IMR-90 (cell line): ENCODE measurements at regions not wholly inside any gene's neighbourhood (a gene's known extent, or its start where the extent isn't known, plus 50 kb on each side); places are given as distances from the start of the nearest gene placed in this dataset.

ENCODE experiments used
- CEBPB ChIP-seq: IDR thresholded peaks from 2 replicates; pipeline ENCODE4 v1.6.1; 2012; ENCODE audit warnings: low read depth, low read length, improper control_type of control experiment
- CHD1 ChIP-seq: IDR thresholded peaks from 2 replicates; pipeline ENCODE4 v1.6.1; 2012; ENCODE audit warnings: low read depth, low read length, improper control_type of control experiment
- MAFK ChIP-seq: IDR thresholded peaks from 2 replicates; pipeline ENCODE4 v1.6.1; 2012; ENCODE audit warnings: low read depth, low read length, improper control_type of control experiment
- MAZ ChIP-seq: IDR thresholded peaks from 2 replicates; pipeline ENCODE4 v1.6.1; 2012; ENCODE audit warnings: low read depth, mild to moderate bottlenecking, low read length, improper control_type of control experiment, moderate library complexity, borderline replicate concordance
- MXI1 ChIP-seq: IDR thresholded peaks from 2 replicates; pipeline ENCODE4 v1.6.1; 2012; ENCODE audit warnings: low read depth, mild to moderate bottlenecking, low read length, moderate library complexity, borderline replicate concordance
- NFE2L2 ChIP-seq: fragments of 150-350 bp; IDR thresholded peaks from 2 replicates; pipeline ENCODE4 v1.6.1; 2016; ENCODE audit warnings: low read depth, mild to moderate bottlenecking, low read length
- POLR2A ChIP-seq: IDR thresholded peaks from 2 replicates; pipeline ENCODE4 v1.6.1; 2012; ENCODE audit warnings: mild to moderate bottlenecking, low read depth, low read length
- RAD21 ChIP-seq: IDR thresholded peaks from 2 replicates; pipeline ENCODE4 v1.6.1; 2012; ENCODE audit warnings: low read length, improper control_type of control experiment
- RCOR1 ChIP-seq: IDR thresholded peaks from 2 replicates; pipeline ENCODE4 v1.6.1; 2012; ENCODE audit warnings: mild to moderate bottlenecking, low read length, improper control_type of control experiment; ENCODE audit not compliant: insufficient replicate concordance
- RFX5 ChIP-seq: IDR thresholded peaks from 2 replicates; pipeline ENCODE4 v1.8.0; 2012; ENCODE audit warnings: low read depth, mild to moderate bottlenecking, low read length, moderate library complexity
- SMC3 ChIP-seq: fragments of 150-350 bp; IDR thresholded peaks from 2 replicates; pipeline ENCODE4 v1.6.1; 2016; ENCODE audit warnings: low read depth, mild to moderate bottlenecking, antibody characterized with exemption, low read length, moderate library complexity
- TF ChIP-seq, protein P1 (sequence below): conservative IDR thresholded peaks from 2 replicates; pipeline ENCODE4 v1.5.1; 2012; ENCODE audit warnings: mild to moderate bottlenecking, low read depth, low read length, improper control_type of control experiment
- TF ChIP-seq, protein P2 (sequence below): fragments of 150-350 bp; IDR thresholded peaks from 2 replicates; pipeline ENCODE4 v1.6.1; 2016; ENCODE audit warnings: low read depth, mild to moderate bottlenecking, low read length, moderate library complexity, borderline replicate concordance
- TF ChIP-seq, protein P3 (sequence below): fragments of 150-350 bp; IDR thresholded peaks from 2 replicates; pipeline ENCODE4 v1.6.1; 2017; ENCODE audit warnings: mild to moderate bottlenecking, antibody characterized with exemption, low read length, low read depth

DNA sequence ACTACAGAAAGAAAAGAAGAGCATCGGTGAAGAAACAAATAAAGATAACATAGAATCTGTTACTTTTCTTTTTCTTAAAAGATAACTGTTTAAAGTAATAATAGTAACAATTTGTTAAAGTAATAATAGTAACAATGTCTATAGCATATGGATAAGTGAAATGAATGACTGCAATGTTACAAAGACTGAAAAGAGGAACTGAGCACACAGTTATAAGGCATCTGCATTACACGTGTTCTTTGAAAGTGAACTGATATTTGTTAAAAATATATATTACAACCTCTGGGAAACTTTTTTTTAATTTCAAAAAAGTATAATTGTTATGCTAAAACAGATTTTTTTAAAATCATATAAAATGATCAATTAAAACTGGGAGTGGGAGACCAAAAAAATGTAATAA is 88.4 kb upstream of the FST start:
- TF ChIP-seq POLR2A (no peak), CEBPB (no peak), SMC3 (no peak), MXI1 (no peak), MAFK (no peak), RAD21 (no peak), CHD1 (no peak), NFE2L2 (no peak), MAZ (no peak), RFX5 (no peak), RCOR1 (no peak)
- TF ChIP-seq, protein P1, sequence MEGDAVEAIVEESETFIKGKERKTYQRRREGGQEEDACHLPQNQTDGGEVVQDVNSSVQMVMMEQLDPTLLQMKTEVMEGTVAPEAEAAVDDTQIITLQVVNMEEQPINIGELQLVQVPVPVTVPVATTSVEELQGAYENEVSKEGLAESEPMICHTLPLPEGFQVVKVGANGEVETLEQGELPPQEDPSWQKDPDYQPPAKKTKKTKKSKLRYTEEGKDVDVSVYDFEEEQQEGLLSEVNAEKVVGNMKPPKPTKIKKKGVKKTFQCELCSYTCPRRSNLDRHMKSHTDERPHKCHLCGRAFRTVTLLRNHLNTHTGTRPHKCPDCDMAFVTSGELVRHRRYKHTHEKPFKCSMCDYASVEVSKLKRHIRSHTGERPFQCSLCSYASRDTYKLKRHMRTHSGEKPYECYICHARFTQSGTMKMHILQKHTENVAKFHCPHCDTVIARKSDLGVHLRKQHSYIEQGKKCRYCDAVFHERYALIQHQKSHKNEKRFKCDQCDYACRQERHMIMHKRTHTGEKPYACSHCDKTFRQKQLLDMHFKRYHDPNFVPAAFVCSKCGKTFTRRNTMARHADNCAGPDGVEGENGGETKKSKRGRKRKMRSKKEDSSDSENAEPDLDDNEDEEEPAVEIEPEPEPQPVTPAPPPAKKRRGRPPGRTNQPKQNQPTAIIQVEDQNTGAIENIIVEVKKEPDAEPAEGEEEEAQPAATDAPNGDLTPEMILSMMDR, result no peak
- TF ChIP-seq, protein P2, sequence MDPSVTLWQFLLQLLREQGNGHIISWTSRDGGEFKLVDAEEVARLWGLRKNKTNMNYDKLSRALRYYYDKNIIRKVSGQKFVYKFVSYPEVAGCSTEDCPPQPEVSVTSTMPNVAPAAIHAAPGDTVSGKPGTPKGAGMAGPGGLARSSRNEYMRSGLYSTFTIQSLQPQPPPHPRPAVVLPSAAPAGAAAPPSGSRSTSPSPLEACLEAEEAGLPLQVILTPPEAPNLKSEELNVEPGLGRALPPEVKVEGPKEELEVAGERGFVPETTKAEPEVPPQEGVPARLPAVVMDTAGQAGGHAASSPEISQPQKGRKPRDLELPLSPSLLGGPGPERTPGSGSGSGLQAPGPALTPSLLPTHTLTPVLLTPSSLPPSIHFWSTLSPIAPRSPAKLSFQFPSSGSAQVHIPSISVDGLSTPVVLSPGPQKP, result no peak
- TF ChIP-seq, protein P3, sequence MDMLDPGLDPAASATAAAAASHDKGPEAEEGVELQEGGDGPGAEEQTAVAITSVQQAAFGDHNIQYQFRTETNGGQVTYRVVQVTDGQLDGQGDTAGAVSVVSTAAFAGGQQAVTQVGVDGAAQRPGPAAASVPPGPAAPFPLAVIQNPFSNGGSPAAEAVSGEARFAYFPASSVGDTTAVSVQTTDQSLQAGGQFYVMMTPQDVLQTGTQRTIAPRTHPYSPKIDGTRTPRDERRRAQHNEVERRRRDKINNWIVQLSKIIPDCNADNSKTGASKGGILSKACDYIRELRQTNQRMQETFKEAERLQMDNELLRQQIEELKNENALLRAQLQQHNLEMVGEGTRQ, result no peak
